Left lung (tissue), 4 donors: ENCODE measurements at regions not wholly inside any gene's neighbourhood (a gene's known extent, or its start where the extent isn't known, plus 50 kb on each side); places are given as distances from the start of the nearest gene placed in this dataset.

Experiments used
- ATAC-seq: fragments of 200-7000 bp; cut with Tn5 transposase; one replicate; pipeline ENCODE4 v1.9.1; 2020; ENCODE audit warnings: moderate library complexity
- DNase-seq, 4 donors: peaks; one replicate each; pipeline ENCODE4 v3.0.0-alpha.2; 2013 to 2020
- H3K27ac ChIP-seq, 2 donors: fragments of 200-600 bp; sonication (generic) in 1 of 2; one replicate each; pipeline versions ENCODE4 v1.5.0 to v1.8.0; 2020 to 2021
- H3K27me3 ChIP-seq, 2 donors: fragments of 200-600 bp; sonication (generic) in 1 of 2; one replicate each; pipeline versions ENCODE4 v1.5.0 to v1.8.0; 2020 to 2021
- H3K36me3 ChIP-seq, 2 donors: fragments of 200-600 bp; sonication (generic) in 1 of 2; one replicate each; pipeline versions ENCODE4 v1.5.0 to v1.8.0; 2020 to 2021
- H3K4me1 ChIP-seq, 2 donors: fragments of 200-600 bp; one replicate each; pipeline ENCODE4 v1.8.0; 2021
- H3K4me3 ChIP-seq, 2 donors: fragments of 200-600 bp; sonication (generic) in 1 of 2; one replicate each; pipeline versions ENCODE4 v1.5.0 to v1.8.0; 2020 to 2021; ENCODE audit warnings: mild to moderate bottlenecking in 1 of 2
- H3K9me3 ChIP-seq, 2 donors: fragments of 200-600 bp; sonication (generic) in 1 of 2; one replicate each; pipeline versions ENCODE4 v1.5.0 to v1.8.0; 2020 to 2021
- CTCF ChIP-seq, 2 donors: fragments of 200-600 bp; sonication (generic) in 1 of 2; IDR thresholded peaks; one replicate each; pipeline versions ENCODE4 v1.5.0 to v1.8.0; 2021; ENCODE audit warnings: antibody characterized with exemption in 2 of 2
- intact Hi-C, 2 donors: fragments of 100-400 bp; cut with DNase I; formaldehyde crosslinking; loops; one replicate each; pipeline versions ENCODE4 v1.11.2 to v1.14.2; 2022
- donor health status: DM: no; HTN: yes; CAD: no.
- donor health status: DM: no; HTN: no; CAD: no.

- intact Hi-C loops = no loop called here
- ATAC-seq (no peak), DNase-seq (no peak)
- no peak overlapping the region for H3K27ac ChIP-seq
- no peaks in the 10 kb centered on the region for H3K9me3 ChIP-seq
- H3K4me3 ChIP-seq = no peak overlapping the region
- H3K36me3 ChIP-seq = no peaks in the 10 kb centered on the region
- H3K4me1 ChIP-seq = no peaks in the 10 kb centered on the region
- TF ChIP-seq CTCF (IDR thresholded peaks at IDR 0.05) = no peak
- no peaks in the 10 kb centered on the region for H3K27me3 ChIP-seq
These were observed 237.9 kb upstream of the NAV3 start for GRCh38 chr12:77592836-77593235.

GRCh38 chr12:77591959-77592743 lies 238.5 kb upstream of the NAV3 start:
- Histone ChIP-seq H3K27ac (no peak overlapping the region), H3K9me3 (no peaks in the 10 kb centered on the region), H3K4me1 (no peaks in the 10 kb centered on the region), H3K27me3 (no peaks in the 10 kb centered on the region), H3K4me3 (no peak overlapping the region), H3K36me3 (no peaks in the 10 kb centered on the region)
- no peak for DNase-seq
- intact Hi-C loops = no loop called here
- no peak for TF ChIP-seq CTCF (IDR thresholded peaks at IDR 0.05)
- no peak for ATAC-seq

- peak in 1 of 4 donors; percentile 46 for DNase-seq
- intact Hi-C loops = no loop called here
- Histone ChIP-seq H3K27me3 (no peaks in the 10 kb centered on the region), H3K4me3 (no peak overlapping the region), H3K27ac (no peak overlapping the region), H3K4me1 (no peaks in the 10 kb centered on the region), H3K9me3 (no peaks in the 10 kb centered on the region), H3K36me3 (no peaks in the 10 kb centered on the region)
- ATAC-seq = peak; percentile 44
- no peak for TF ChIP-seq CTCF (IDR thresholded peaks at IDR 0.05)
These were observed 240.4 kb upstream of the NAV3 start for GRCh38 chr12:77590306-77590705.

- no peak overlapping the region for H3K4me3 ChIP-seq
These were observed 245.8 kb upstream of the NAV3 start for GRCh38 chr12:77584860-77585259.

More at GRCh38 chr12:77584860-77585259, 245.8 kb upstream of the NAV3 start:
- intact Hi-C loops = no loop called here
- Histone ChIP-seq H3K36me3 (no peaks in the 10 kb centered on the region), H3K27me3 (no peaks in the 10 kb centered on the region), H3K9me3 (no peaks in the 10 kb centered on the region), H3K4me1 (no peaks in the 10 kb centered on the region), H3K27ac (no peak overlapping the region)
- no peak for TF ChIP-seq CTCF (IDR thresholded peaks at IDR 0.05)
- DNase-seq (no peak), ATAC-seq (no peak)
